ENCODE measurements at regions not wholly inside any gene's neighbourhood (a gene's known extent, or its start where the extent isn't known, plus 50 kb on each side); places are given as distances from the start of the nearest gene placed in this dataset.

GRCh38 chr12:132433641-132434395 is 56.1 kb upstream of the FBRSL1 start:
- H3K36me3 ChIP-seq (ENCODE audit: insufficient read depth, low read length) = no peaks in the 10 kb centered on the region
- H3F3A ChIP-seq (ENCODE audit: low read depth) = no peaks in the 10 kb centered on the region
- H3K4me2 ChIP-seq (ENCODE audit: low read depth, low read length, poor library complexity, severe bottlenecking) = no peak overlapping the region
- peaks cover 45% of the 10 kb centered on the region for H3K4me1 ChIP-seq (ENCODE audit: insufficient read depth, low read length, poor library complexity, severe bottlenecking)
- H3K9ac ChIP-seq (ENCODE audit: low read depth, low read length, poor library complexity, severe bottlenecking) = no peak overlapping the region
- no peak for TF ChIP-seq EZH2phosphoT487 (IDR thresholded peaks at IDR 0.05; ENCODE audit: borderline replicate concordance)
- TF ChIP-seq, protein P1, sequence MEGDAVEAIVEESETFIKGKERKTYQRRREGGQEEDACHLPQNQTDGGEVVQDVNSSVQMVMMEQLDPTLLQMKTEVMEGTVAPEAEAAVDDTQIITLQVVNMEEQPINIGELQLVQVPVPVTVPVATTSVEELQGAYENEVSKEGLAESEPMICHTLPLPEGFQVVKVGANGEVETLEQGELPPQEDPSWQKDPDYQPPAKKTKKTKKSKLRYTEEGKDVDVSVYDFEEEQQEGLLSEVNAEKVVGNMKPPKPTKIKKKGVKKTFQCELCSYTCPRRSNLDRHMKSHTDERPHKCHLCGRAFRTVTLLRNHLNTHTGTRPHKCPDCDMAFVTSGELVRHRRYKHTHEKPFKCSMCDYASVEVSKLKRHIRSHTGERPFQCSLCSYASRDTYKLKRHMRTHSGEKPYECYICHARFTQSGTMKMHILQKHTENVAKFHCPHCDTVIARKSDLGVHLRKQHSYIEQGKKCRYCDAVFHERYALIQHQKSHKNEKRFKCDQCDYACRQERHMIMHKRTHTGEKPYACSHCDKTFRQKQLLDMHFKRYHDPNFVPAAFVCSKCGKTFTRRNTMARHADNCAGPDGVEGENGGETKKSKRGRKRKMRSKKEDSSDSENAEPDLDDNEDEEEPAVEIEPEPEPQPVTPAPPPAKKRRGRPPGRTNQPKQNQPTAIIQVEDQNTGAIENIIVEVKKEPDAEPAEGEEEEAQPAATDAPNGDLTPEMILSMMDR (conservative IDR thresholded peaks at IDR 0.05; ENCODE audit: low read length) = no peak
- H3K9me2 ChIP-seq (replicated peaks; ENCODE audit: low read depth, low read length) = no peaks in the 10 kb centered on the region
- no peaks in the 10 kb centered on the region for H3K79me2 ChIP-seq (ENCODE audit: insufficient read depth, low read length)
- H2AFZ ChIP-seq (ENCODE audit: low read length) = no peak overlapping the region
- no peaks in the 10 kb centered on the region; the same call in 1 of the 2 replicates for H3K9me3 ChIP-seq (ENCODE audit: insufficient read depth, low read depth, low read length)
- H4K20me1 ChIP-seq (ENCODE audit: insufficient read depth, low read length, poor library complexity, severe bottlenecking) = no peaks in the 10 kb centered on the region
- H3K27me3 ChIP-seq (ENCODE audit: insufficient read depth, low read length, poor library complexity, severe bottlenecking) = no peaks in the 10 kb centered on the region
- H3K4me3 ChIP-seq (ENCODE audit: low read length, poor library complexity, severe bottlenecking) = no peak overlapping the region

GRCh38 chr12:132432721-132433577 is 57.0 kb upstream of the FBRSL1 start:
- H3K79me2 ChIP-seq (ENCODE audit: insufficient read depth, low read length) = no peaks in the 10 kb centered on the region
- TF ChIP-seq, protein P1 (conservative IDR thresholded peaks at IDR 0.05; ENCODE audit: low read length) = no peak
- TF ChIP-seq EZH2phosphoT487 (IDR thresholded peaks at IDR 0.05; ENCODE audit: borderline replicate concordance) = no peak
- no peaks in the 10 kb centered on the region for H3F3A ChIP-seq (ENCODE audit: low read depth)
- H3K4me2 ChIP-seq (ENCODE audit: low read depth, low read length, poor library complexity, severe bottlenecking) = no peak overlapping the region
- no peaks in the 10 kb centered on the region; the same call in 1 of the 2 replicates for H3K9me3 ChIP-seq (ENCODE audit: insufficient read depth, low read depth, low read length)
- no peak overlapping the region for H3K9ac ChIP-seq (ENCODE audit: low read depth, low read length, poor library complexity, severe bottlenecking)
- H2AFZ ChIP-seq (ENCODE audit: low read length) = no peak overlapping the region
- H3K36me3 ChIP-seq (ENCODE audit: insufficient read depth, low read length) = no peaks in the 10 kb centered on the region
- no peaks in the 10 kb centered on the region for H4K20me1 ChIP-seq (ENCODE audit: insufficient read depth, low read length, poor library complexity, severe bottlenecking)
- no peak overlapping the region for H3K4me3 ChIP-seq (ENCODE audit: low read length, poor library complexity, severe bottlenecking)
- peaks cover 38% of the 10 kb centered on the region for H3K4me1 ChIP-seq (ENCODE audit: insufficient read depth, low read length, poor library complexity, severe bottlenecking)
- no peaks in the 10 kb centered on the region for H3K9me2 ChIP-seq (replicated peaks; ENCODE audit: low read depth, low read length)
- no peaks in the 10 kb centered on the region for H3K27me3 ChIP-seq (ENCODE audit: insufficient read depth, low read length, poor library complexity, severe bottlenecking)

- no peaks in the 10 kb centered on the region for H3K36me3 ChIP-seq (ENCODE audit: insufficient read depth, low read length)
- H3K9me2 ChIP-seq (replicated peaks; ENCODE audit: low read depth, low read length) = no peaks in the 10 kb centered on the region
- peaks cover 32% of the 10 kb centered on the region for H3K4me1 ChIP-seq (ENCODE audit: insufficient read depth, low read length, poor library complexity, severe bottlenecking)
- H3K27me3 ChIP-seq (ENCODE audit: insufficient read depth, low read length, poor library complexity, severe bottlenecking) = no peaks in the 10 kb centered on the region
- no peak overlapping the region for H3K4me2 ChIP-seq (ENCODE audit: low read depth, low read length, poor library complexity, severe bottlenecking)
- H2AFZ ChIP-seq (ENCODE audit: low read length) = no peak overlapping the region
- H3K9ac ChIP-seq (ENCODE audit: low read depth, low read length, poor library complexity, severe bottlenecking) = no peak overlapping the region
- no peaks in the 10 kb centered on the region for H4K20me1 ChIP-seq (ENCODE audit: insufficient read depth, low read length, poor library complexity, severe bottlenecking)
- TF ChIP-seq, protein P1 (conservative IDR thresholded peaks at IDR 0.05; ENCODE audit: low read length) = no peak
- no peak for TF ChIP-seq EZH2phosphoT487 (IDR thresholded peaks at IDR 0.05; ENCODE audit: borderline replicate concordance)
- H3F3A ChIP-seq (ENCODE audit: low read depth) = no peaks in the 10 kb centered on the region
- no peaks in the 10 kb centered on the region; the same call in 1 of the 2 replicates for H3K9me3 ChIP-seq (ENCODE audit: insufficient read depth, low read depth, low read length)
- H3K4me3 ChIP-seq (ENCODE audit: low read length, poor library complexity, severe bottlenecking) = no peak overlapping the region
- H3K79me2 ChIP-seq (ENCODE audit: insufficient read depth, low read length) = no peaks in the 10 kb centered on the region
Measured at GRCh38 chr12:132432126-132432705, 57.7 kb upstream of the FBRSL1 start.
